Gastroesophageal sphincter (tissue), 4 donors: ENCODE measurements at regions not wholly inside any gene's neighbourhood (a gene's known extent, or its start where the extent isn't known, plus 50 kb on each side); places are given as distances from the start of the nearest gene placed in this dataset.

ENCODE experiments used
- ATAC-seq: fragments of 150-250 bp; one replicate; pipeline ENCODE4 v1.9.1; 2016; ENCODE audit warnings: mild to moderate bottlenecking, moderate library complexity
- H3K27ac ChIP-seq, 4 donors: fragments of 200-600 bp; sonication (generic) in 3 of 4; 1 replicate in 3 of 4; 2 replicates in 1 of 4; pipeline ENCODE4 v1.5.1; 2016 to 2019
- H3K27me3 ChIP-seq: fragments of 200-600 bp; sonication (generic); one replicate; pipeline ENCODE4 v1.5.1; 2019
- H3K36me3 ChIP-seq, 2 donors: fragments of 200-600 bp; sonication (generic); one replicate each; pipeline ENCODE4 v1.5.1; 2019; ENCODE audit warnings: control low read depth in 1 of 2
- H3K4me1 ChIP-seq, 3 donors: fragments of 200-600 bp; sonication (generic); 1 replicate in 2 of 3; 2 replicates in 1 of 3; pipeline ENCODE4 v1.5.1; 2016 to 2019; ENCODE audit warnings: control low read depth in 2 of 3
- H3K4me3 ChIP-seq, 2 donors: fragments of 200-600 bp; sonication (generic); one replicate each; pipeline ENCODE4 v1.5.1; 2019; ENCODE audit warnings: mild to moderate bottlenecking in 1 of 2, moderate library complexity in 1 of 2
- H3K9me3 ChIP-seq, 3 donors: fragments of 200-600 bp; sonication (generic); one replicate each; pipeline ENCODE4 v1.5.1; 2017 to 2019; ENCODE audit warnings: control low read depth in 2 of 3
- EP300 ChIP-seq: sonication (generic); formaldehyde crosslinking; IDR thresholded peaks from one replicate; pipeline ENCODE4 v1.6.1; 2017; ENCODE audit warnings: antibody characterized with exemption, mild to moderate bottlenecking
- POLR2A ChIP-seq, 2 donors: fragments of 450-650 bp; IDR thresholded peaks; one replicate each; pipeline ENCODE4 v1.6.1; 2017; ENCODE audit warnings: antibody characterized with exemption in 2 of 2, mild to moderate bottlenecking in 2 of 2, moderate library complexity in 1 of 2
- POLR2AphosphoS5 ChIP-seq: sonication (generic); formaldehyde crosslinking; IDR thresholded peaks from one replicate; pipeline ENCODE4 v1.6.1; 2017; ENCODE audit warnings: antibody characterized with exemption
- WGBS, 2 donors: methylation state at CpG; one replicate each; pipeline ENCODE4 v1.1.5; 2018; ENCODE audit warnings: low coverage in 1 of 2; 5-methylcytosine and 5-hydroxymethylcytosine counted together
- TF ChIP-seq, protein P1 (sequence below), 4 experiments: fragments of 200-600 bp in 2 of 4; fragments of 450-650 bp in 2 of 4; sonication (generic) in 1 of 4; IDR thresholded peaks; one replicate each; pipeline ENCODE4 v1.5.1; 2017 to 2019; ENCODE audit warnings: antibody characterized with exemption in 4 of 4, mild to moderate bottlenecking in 2 of 4, moderate library complexity in 2 of 4

DNA sequence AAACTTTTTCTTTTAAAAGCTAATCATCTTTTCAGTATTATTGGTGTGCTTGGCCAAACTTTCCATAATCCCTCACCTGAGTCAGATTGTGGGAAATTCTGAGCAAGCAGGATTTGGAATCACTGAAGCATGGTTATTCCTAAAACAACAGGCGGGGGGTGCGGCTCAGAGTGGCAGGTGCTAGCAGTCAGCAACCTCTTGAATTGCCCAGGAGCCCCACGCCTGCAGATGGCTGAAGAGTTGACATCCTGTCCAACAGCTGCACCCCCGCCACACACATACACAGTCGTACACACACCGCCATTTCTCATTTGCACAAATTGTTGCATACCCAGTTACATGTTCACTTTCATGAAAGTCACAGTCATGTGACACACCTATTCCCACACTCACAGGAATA is 96.6 kb downstream of the LHX2 start:
- Histone ChIP-seq H3K36me3 (no peaks in the 10 kb centered on the region), H3K9me3 (no peaks in the 10 kb centered on the region), H3K27ac (no peak overlapping the region), H3K27me3 (peaks cover 44% of the 10 kb centered on the region), H3K4me1 (no peaks in the 10 kb centered on the region), H3K4me3 (no peak overlapping the region)
- ATAC-seq, result no peak
- 74 to 77% methylated on average over 6 of the region's 6 CpGs for WGBS, 2 donors
- TF ChIP-seq, protein P1, sequence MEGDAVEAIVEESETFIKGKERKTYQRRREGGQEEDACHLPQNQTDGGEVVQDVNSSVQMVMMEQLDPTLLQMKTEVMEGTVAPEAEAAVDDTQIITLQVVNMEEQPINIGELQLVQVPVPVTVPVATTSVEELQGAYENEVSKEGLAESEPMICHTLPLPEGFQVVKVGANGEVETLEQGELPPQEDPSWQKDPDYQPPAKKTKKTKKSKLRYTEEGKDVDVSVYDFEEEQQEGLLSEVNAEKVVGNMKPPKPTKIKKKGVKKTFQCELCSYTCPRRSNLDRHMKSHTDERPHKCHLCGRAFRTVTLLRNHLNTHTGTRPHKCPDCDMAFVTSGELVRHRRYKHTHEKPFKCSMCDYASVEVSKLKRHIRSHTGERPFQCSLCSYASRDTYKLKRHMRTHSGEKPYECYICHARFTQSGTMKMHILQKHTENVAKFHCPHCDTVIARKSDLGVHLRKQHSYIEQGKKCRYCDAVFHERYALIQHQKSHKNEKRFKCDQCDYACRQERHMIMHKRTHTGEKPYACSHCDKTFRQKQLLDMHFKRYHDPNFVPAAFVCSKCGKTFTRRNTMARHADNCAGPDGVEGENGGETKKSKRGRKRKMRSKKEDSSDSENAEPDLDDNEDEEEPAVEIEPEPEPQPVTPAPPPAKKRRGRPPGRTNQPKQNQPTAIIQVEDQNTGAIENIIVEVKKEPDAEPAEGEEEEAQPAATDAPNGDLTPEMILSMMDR (IDR thresholded peaks at IDR 0.05), result no peak
- no peak for TF ChIP-seq EP300
- TF ChIP-seq POLR2A (IDR thresholded peaks at IDR 0.05), result no peak
- TF ChIP-seq POLR2AphosphoS5, result no peak

DNA sequence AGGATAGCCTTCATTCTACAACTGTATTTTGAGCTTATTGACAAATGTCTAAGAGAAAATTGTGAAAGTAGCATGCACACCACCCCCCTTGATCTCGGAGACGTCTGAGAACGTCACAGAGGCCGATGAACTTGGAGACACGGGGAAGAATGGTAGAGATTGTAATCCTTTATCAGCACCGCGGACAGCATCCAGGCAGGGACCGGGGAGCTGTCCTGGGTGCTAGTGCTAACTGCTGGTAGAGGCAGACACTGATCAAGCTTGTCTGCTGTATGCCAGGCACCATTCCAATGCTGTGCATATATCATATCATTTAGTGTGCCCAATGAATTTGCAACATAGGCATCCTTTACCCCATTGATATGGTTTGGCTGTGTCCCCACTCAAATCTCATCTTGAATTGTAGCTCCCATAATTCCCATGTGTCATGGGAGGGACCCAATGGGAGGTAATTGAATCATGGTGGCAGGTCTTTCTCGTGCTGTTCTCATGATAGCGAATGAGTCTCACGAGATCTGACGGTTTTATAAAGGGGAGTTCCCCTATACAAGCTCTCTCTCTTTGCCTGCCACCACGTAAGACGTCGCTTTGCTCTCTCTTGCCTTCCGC is 98.8 kb downstream of the LHX2 start:
- peak; percentile 48 for ATAC-seq
- Histone ChIP-seq H3K27ac (no peak overlapping the region), H3K36me3 (no peaks in the 10 kb centered on the region), H3K27me3 (peaks cover 58% of the 10 kb centered on the region), H3K4me3 (no peak overlapping the region), H3K9me3 (no peaks in the 10 kb centered on the region), H3K4me1 (no peaks in the 10 kb centered on the region)
- no peak for TF ChIP-seq EP300
- TF ChIP-seq, protein P1 (IDR thresholded peaks at IDR 0.05), result no peak
- no peak for TF ChIP-seq POLR2AphosphoS5
- TF ChIP-seq POLR2A (IDR thresholded peaks at IDR 0.05), result no peak
- 29 to 35% methylated on average over 15 to 16 of the region's 16 CpGs for WGBS, 2 donors

DNA sequence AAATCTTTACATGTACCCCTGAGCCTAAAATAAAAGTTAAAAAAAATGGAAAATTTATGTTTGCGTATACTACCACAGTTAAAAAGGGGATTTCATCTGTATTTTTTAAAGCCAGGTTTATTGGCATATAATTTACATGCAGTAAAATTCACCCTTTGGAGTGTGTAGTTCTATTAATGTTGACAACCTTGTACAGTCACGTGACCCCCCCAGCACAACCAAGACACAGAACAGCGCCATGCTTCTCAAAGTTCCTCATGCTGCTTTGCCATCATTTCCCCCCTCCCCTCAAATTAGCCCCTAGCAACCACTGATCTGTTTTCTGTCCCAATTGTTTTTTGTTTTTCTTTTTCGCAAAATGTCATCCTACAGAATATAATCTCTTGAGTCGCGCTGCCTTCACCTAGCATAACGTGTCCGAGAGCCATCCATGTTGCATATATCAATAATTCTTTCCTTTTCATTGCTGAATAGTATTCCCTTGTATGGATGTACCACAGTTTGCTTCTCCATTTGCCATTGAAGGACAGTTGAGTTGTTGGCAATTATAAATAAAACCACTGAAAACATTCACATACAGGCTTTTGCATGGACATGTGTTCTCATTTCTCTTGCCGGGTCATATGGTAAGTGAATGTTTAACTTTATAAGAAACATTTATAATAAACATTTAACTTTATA is 105.3 kb downstream of the LHX2 start:
- ATAC-seq, result no peak
- no peaks in the 10 kb centered on the region for H3K4me1 ChIP-seq
- no peak overlapping the region for H3K4me3 ChIP-seq
- no peak overlapping the region for H3K27ac ChIP-seq
- H3K36me3 ChIP-seq, result no peaks in the 10 kb centered on the region
- TF ChIP-seq EP300 (no peak), POLR2AphosphoS5 (no peak), POLR2A (IDR thresholded peaks at IDR 0.05) (no peak)
- TF ChIP-seq, protein P1 (IDR thresholded peaks at IDR 0.05), result no peak
- peaks cover 56% of the 10 kb centered on the region for H3K27me3 ChIP-seq
- peaks cover 0 to 21% (median 0%) of the 10 kb centered on the region in 3 donors for H3K9me3 ChIP-seq
- 86 to 92% methylated on average over 8 to 9 of the region's 9 CpGs for WGBS, 2 donors

DNA sequence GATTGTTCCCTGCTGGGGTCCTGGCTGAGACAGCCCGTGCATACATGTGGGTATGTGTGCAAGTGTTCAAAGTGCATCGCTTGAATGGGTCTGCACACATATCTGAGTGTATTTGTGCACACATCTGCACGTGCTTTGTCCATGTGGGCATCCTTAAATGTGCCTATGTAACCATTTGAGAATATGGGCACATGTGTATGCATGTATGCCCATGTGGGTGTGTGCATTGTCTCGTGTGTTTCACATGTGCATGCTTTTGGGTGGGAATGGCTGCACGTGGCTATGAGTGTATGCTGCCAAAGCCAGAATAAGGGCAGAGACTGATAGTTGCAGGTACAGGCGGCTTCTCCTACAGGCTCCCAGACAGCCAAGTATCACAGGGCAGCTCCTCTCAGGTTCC is 107.3 kb downstream of the LHX2 start:
- Histone ChIP-seq H3K27ac (no peak overlapping the region), H3K4me1 (no peaks in the 10 kb centered on the region), H3K4me3 (no peak overlapping the region), H3K36me3 (no peaks in the 10 kb centered on the region), H3K27me3 (peaks cover 44% of the 10 kb centered on the region), H3K9me3 (peaks cover 0 to 31% (median 0%) of the 10 kb centered on the region in 3 donors)
- WGBS, 2 donors, result 61 to 73% methylated on average over 3 to 4 of the region's 6 CpGs
- TF ChIP-seq POLR2A (IDR thresholded peaks at IDR 0.05) (no peak), EP300 (no peak), POLR2AphosphoS5 (no peak)
- TF ChIP-seq, protein P1 (IDR thresholded peaks at IDR 0.05), result no peak
- no peak for ATAC-seq

DNA sequence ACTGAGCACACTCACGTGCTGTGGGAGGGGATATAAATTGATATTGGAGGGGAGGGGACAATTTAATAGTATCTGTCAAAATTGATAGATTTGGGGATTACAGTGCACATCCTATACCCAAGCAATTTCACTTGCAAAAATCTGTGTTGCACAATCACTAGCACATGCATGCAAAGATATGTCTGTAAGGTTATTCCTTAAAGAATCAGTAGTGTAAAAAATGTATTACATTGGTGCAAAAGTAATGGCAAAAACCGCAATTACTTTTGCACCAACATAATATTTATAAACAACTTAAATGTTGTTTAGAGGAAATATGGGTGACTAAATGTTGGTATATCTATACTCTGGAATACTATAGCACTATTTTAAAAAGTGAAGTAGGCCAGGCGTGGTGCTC is 108.7 kb downstream of the LHX2 start:
- 64 to 68% methylated on average over 3 of the region's 3 CpGs for WGBS, 2 donors
- Histone ChIP-seq H3K4me1 (no peaks in the 10 kb centered on the region), H3K9me3 (peaks cover 0 to 31% (median 0%) of the 10 kb centered on the region in 3 donors), H3K36me3 (no peaks in the 10 kb centered on the region), H3K27ac (no peak overlapping the region), H3K4me3 (no peak overlapping the region), H3K27me3 (peaks cover 45% of the 10 kb centered on the region)
- no peak for TF ChIP-seq POLR2AphosphoS5
- TF ChIP-seq, protein P1 (IDR thresholded peaks at IDR 0.05), result no peak
- TF ChIP-seq EP300, result no peak
- TF ChIP-seq POLR2A (IDR thresholded peaks at IDR 0.05), result no peak
- no peak for ATAC-seq
